ENCODE measurements at regions not wholly inside any gene's neighbourhood (a gene's known extent, or its start where the extent isn't known, plus 50 kb on each side); places are given as distances from the start of the nearest gene placed in this dataset.

GRCh38 chr9:84424931-84425330 is 84.4 kb upstream of the SLC28A3 start:
- H3K9me3 Mint-ChIP-seq: peaks cover 3 to 6% of the 10 kb centered on the region in 2 donors
- H3K27ac Mint-ChIP-seq: no peak overlapping the region
- no peaks in the 10 kb centered on the region for H3K36me3 Mint-ChIP-seq (ENCODE audit: insufficient read depth)
- ATAC-seq (replicated peaks): no peak
- H3K4me1 Mint-ChIP-seq (ENCODE audit: low read depth in 2 of 2): no peaks in the 10 kb centered on the region
- peaks cover 7 to 29% of the 10 kb centered on the region in 2 donors for H3K27me3 Mint-ChIP-seq
- DNase-seq: no peak
- H3K4me3 Mint-ChIP-seq: no peak overlapping the region

GRCh38 chr9:84432746-84433145 is 92.2 kb upstream of the SLC28A3 start:
- Mint-ChIP-seq H3K9me3 (no peaks in the 10 kb centered on the region), H3K27me3 (peaks cover 4 to 16% of the 10 kb centered on the region in 2 donors), H3K4me3 (no peak overlapping the region), H3K36me3 (ENCODE audit: insufficient read depth) (no peaks in the 10 kb centered on the region), H3K4me1 (ENCODE audit: low read depth in 2 of 2) (no peaks in the 10 kb centered on the region), H3K27ac (no peak overlapping the region)
- DNase-seq (no peak), ATAC-seq (replicated peaks) (no peak)

GRCh38 chr9:84435902-84436301 is 95.3 kb upstream of the SLC28A3 start:
- Mint-ChIP-seq H3K4me3 (no peak overlapping the region), H3K27ac (no peak overlapping the region), H3K9me3 (no peaks in the 10 kb centered on the region)

GRCh38 chr9:84436386-84437109 is 96.0 kb upstream of the SLC28A3 start:
- no peak for ATAC-seq (replicated peaks)
- no peak overlapping the region for H3K4me3 Mint-ChIP-seq
- peaks cover 0 to 9% of the 10 kb centered on the region in 2 donors for H3K27me3 Mint-ChIP-seq
- no peaks in the 10 kb centered on the region for H3K9me3 Mint-ChIP-seq
- H3K4me1 Mint-ChIP-seq (ENCODE audit: low read depth in 2 of 2): no peaks in the 10 kb centered on the region
- no peaks in the 10 kb centered on the region for H3K36me3 Mint-ChIP-seq (ENCODE audit: insufficient read depth)
- DNase-seq: no peak
- no peak overlapping the region for H3K27ac Mint-ChIP-seq

More at GRCh38 chr9:84435902-84436301, 95.3 kb upstream of the SLC28A3 start:
- Mint-ChIP-seq H3K36me3 (ENCODE audit: insufficient read depth) (no peaks in the 10 kb centered on the region), H3K4me1 (ENCODE audit: low read depth in 2 of 2) (no peaks in the 10 kb centered on the region), H3K27me3 (peaks cover 0 to 9% of the 10 kb centered on the region in 2 donors)
- ATAC-seq (replicated peaks): no peak
- DNase-seq: no peak

GRCh38 chr9:84438391-84438790 is 97.8 kb upstream of the SLC28A3 start:
- Mint-ChIP-seq H3K9me3 (no peaks in the 10 kb centered on the region), H3K4me3 (no peak overlapping the region), H3K27me3 (peaks cover 0 to 9% of the 10 kb centered on the region in 2 donors), H3K27ac (no peak overlapping the region), H3K36me3 (ENCODE audit: insufficient read depth) (no peaks in the 10 kb centered on the region), H3K4me1 (ENCODE audit: low read depth in 2 of 2) (no peaks in the 10 kb centered on the region)
- no peak for ATAC-seq (replicated peaks)
- no peak for DNase-seq

- no peak for ATAC-seq (replicated peaks)
- H3K4me1 Mint-ChIP-seq (ENCODE audit: low read depth in 2 of 2): no peaks in the 10 kb centered on the region
Observed at GRCh38 chr9:84439250-84439649, 98.7 kb upstream of the SLC28A3 start.

GRCh38 chr9:84442712-84443111 is 102.2 kb upstream of the SLC28A3 start:
- peaks cover 9 to 24% of the 10 kb centered on the region in 2 donors for H3K27me3 Mint-ChIP-seq
- no peak overlapping the region for H3K4me3 Mint-ChIP-seq
- H3K4me1 Mint-ChIP-seq (ENCODE audit: low read depth in 2 of 2): no peaks in the 10 kb centered on the region

More at GRCh38 chr9:84439250-84439649, 98.7 kb upstream of the SLC28A3 start:
- Mint-ChIP-seq H3K4me3 (no peak overlapping the region), H3K27ac (no peak overlapping the region), H3K9me3 (no peaks in the 10 kb centered on the region), H3K36me3 (ENCODE audit: insufficient read depth) (no peaks in the 10 kb centered on the region), H3K27me3 (peaks cover 0 to 9% of the 10 kb centered on the region in 2 donors)
- no peak for DNase-seq

GRCh38 chr9:84445737-84446136 is 105.2 kb upstream of the SLC28A3 start:
- H3K9me3 Mint-ChIP-seq: no peaks in the 10 kb centered on the region
- no peak overlapping the region for H3K4me3 Mint-ChIP-seq
- DNase-seq (no peak), ATAC-seq (replicated peaks) (no peak)
- no peaks in the 10 kb centered on the region for H3K36me3 Mint-ChIP-seq (ENCODE audit: insufficient read depth)
- no peaks in the 10 kb centered on the region for H3K4me1 Mint-ChIP-seq (ENCODE audit: low read depth in 2 of 2)
- H3K27ac Mint-ChIP-seq: no peak overlapping the region
- H3K27me3 Mint-ChIP-seq: peaks cover 4 to 24% of the 10 kb centered on the region in 2 donors

More at GRCh38 chr9:84442712-84443111, 102.2 kb upstream of the SLC28A3 start:
- DNase-seq: no peak
- no peaks in the 10 kb centered on the region for H3K9me3 Mint-ChIP-seq
- no peaks in the 10 kb centered on the region for H3K36me3 Mint-ChIP-seq (ENCODE audit: insufficient read depth)
- H3K27ac Mint-ChIP-seq: no peak overlapping the region
- no peak for ATAC-seq (replicated peaks)

GRCh38 chr9:84447305-84447704 is 106.7 kb upstream of the SLC28A3 start:
- Mint-ChIP-seq H3K27ac (no peak overlapping the region), H3K27me3 (peaks cover 4 to 30% of the 10 kb centered on the region in 2 donors), H3K4me3 (no peak overlapping the region), H3K9me3 (no peaks in the 10 kb centered on the region), H3K36me3 (ENCODE audit: insufficient read depth) (no peaks in the 10 kb centered on the region), H3K4me1 (ENCODE audit: low read depth in 2 of 2) (no peaks in the 10 kb centered on the region)
- ATAC-seq (replicated peaks): no peak
- DNase-seq: no peak

GRCh38 chr9:84450029-84450428 is 109.5 kb upstream of the SLC28A3 start:
- no peak for ATAC-seq (replicated peaks)
- Mint-ChIP-seq H3K27me3 (peaks cover 4 to 26% of the 10 kb centered on the region in 2 donors), H3K4me3 (no peak overlapping the region), H3K9me3 (no peaks in the 10 kb centered on the region), H3K36me3 (ENCODE audit: insufficient read depth) (no peaks in the 10 kb centered on the region), H3K4me1 (ENCODE audit: low read depth in 2 of 2) (no peaks in the 10 kb centered on the region), H3K27ac (no peak overlapping the region)
- DNase-seq: no peak

- Mint-ChIP-seq H3K27me3 (peaks cover 0 to 3% of the 10 kb centered on the region in 2 donors), H3K4me1 (ENCODE audit: low read depth in 2 of 2) (no peaks in the 10 kb centered on the region), H3K9me3 (peaks cover 0 to 3% of the 10 kb centered on the region in 2 donors), H3K27ac (no peak overlapping the region), H3K4me3 (no peak overlapping the region), H3K36me3 (ENCODE audit: insufficient read depth) (no peaks in the 10 kb centered on the region)
- DNase-seq: no peak
- no peak for ATAC-seq (replicated peaks)
Observed at GRCh38 chr9:84456527-84456926, 116.0 kb upstream of the SLC28A3 start.

- Mint-ChIP-seq H3K4me3 (no peak overlapping the region), H3K27me3 (peaks cover 0 to 9% of the 10 kb centered on the region in 2 donors), H3K27ac (no peak overlapping the region), H3K36me3 (ENCODE audit: insufficient read depth) (no peaks in the 10 kb centered on the region), H3K9me3 (peaks cover 0 to 3% of the 10 kb centered on the region in 2 donors), H3K4me1 (ENCODE audit: low read depth in 2 of 2) (no peaks in the 10 kb centered on the region)
- ATAC-seq (replicated peaks) (no peak), DNase-seq (no peak)
Observed at GRCh38 chr9:84460695-84461094, 120.1 kb upstream of the SLC28A3 start.

GRCh38 chr9:84463272-84463671 is 122.7 kb upstream of the SLC28A3 start:
- H3K27ac Mint-ChIP-seq: no peak overlapping the region
- no peak for DNase-seq
- H3K27me3 Mint-ChIP-seq: peaks cover 6 to 9% of the 10 kb centered on the region in 2 donors
- no peak for ATAC-seq (replicated peaks)
- H3K4me3 Mint-ChIP-seq: no peak overlapping the region
- no peaks in the 10 kb centered on the region for H3K4me1 Mint-ChIP-seq (ENCODE audit: low read depth in 2 of 2)
- H3K9me3 Mint-ChIP-seq: peaks cover 0 to 3% of the 10 kb centered on the region in 2 donors
- no peaks in the 10 kb centered on the region for H3K36me3 Mint-ChIP-seq (ENCODE audit: insufficient read depth)

GRCh38 chr9:84466580-84467285 is 126.2 kb upstream of the SLC28A3 start:
- H3K9me3 Mint-ChIP-seq: peaks cover 0 to 1% of the 10 kb centered on the region in 2 donors
- H3K27me3 Mint-ChIP-seq: peaks cover 6 to 9% of the 10 kb centered on the region in 2 donors
- no peaks in the 10 kb centered on the region for H3K4me1 Mint-ChIP-seq (ENCODE audit: low read depth in 2 of 2)
- H3K36me3 Mint-ChIP-seq (ENCODE audit: insufficient read depth): peaks cover 2% of the 10 kb centered on the region
- no peak overlapping the region for H3K27ac Mint-ChIP-seq
- no peak for DNase-seq
- no peak for ATAC-seq (replicated peaks)
- H3K4me3 Mint-ChIP-seq: no peak overlapping the region
